CD14-positive monocyte (primary cell): ENCODE measurements at regions not wholly inside any gene's neighbourhood (a gene's known extent, or its start where the extent isn't known, plus 50 kb on each side); places are given as distances from the start of the nearest gene placed in this dataset.

Experiments used
- DNase-seq, 3 donors: peaks; one replicate each; pipeline ENCODE4 v3.0.0-alpha.2; 2011 to 2022
- H2AFZ ChIP-seq: 2 replicates; pipeline ENCODE4 v1.6.0; 2012; ENCODE audit warnings: mild to moderate bottlenecking, low read depth, low read length, inconsistent platforms; ENCODE audit not compliant: insufficient read depth, poor library complexity, severe bottlenecking
- H3K27ac ChIP-seq, 2 donors: 1 replicate in 1 of 2; 2 replicates in 1 of 2; pipeline ENCODE4 v1.5.1; 2012 to 2013; ENCODE audit warnings: low read length in 2 of 2, control low read depth in 1 of 2, inconsistent platforms in 1 of 2, low read depth in 1 of 2, mild to moderate bottlenecking in 1 of 2
- H3K27me3 ChIP-seq, 2 donors: one replicate each; pipeline versions ENCODE4 v1.6.0 to v1.6.1; 2011 to 2013; ENCODE audit warnings: low read length in 2 of 2; ENCODE audit not compliant: control insufficient read depth in 2 of 2, insufficient read depth in 2 of 2
- H3K36me3 ChIP-seq, 2 donors: replicated peaks in 1 of 2; 1 replicate in 1 of 2; 2 replicates in 1 of 2; pipeline versions ENCODE4 v1.5.1 to v1.6.1; 2012 to 2013; ENCODE audit warnings: low read length in 2 of 2, control low read depth in 1 of 2, inconsistent platforms in 1 of 2, mild to moderate bottlenecking in 1 of 2; ENCODE audit not compliant: insufficient read depth in 2 of 2, control insufficient read depth in 1 of 2
- H3K4me1 ChIP-seq, 2 donors: 1 replicate in 1 of 2; 2 replicates in 1 of 2; pipeline versions ENCODE4 v1.5.1 to v1.6.1; 2012 to 2013; ENCODE audit warnings: low read length in 2 of 2, control low read depth in 1 of 2, inconsistent platforms in 1 of 2, mild to moderate bottlenecking in 1 of 2, moderate library complexity in 1 of 2; ENCODE audit not compliant: insufficient read depth in 2 of 2, control insufficient read depth in 1 of 2
- H3K4me2 ChIP-seq: replicated peaks from 2 replicates; pipeline ENCODE3; 2012; ENCODE audit warnings: low read length, moderate library complexity, mild to moderate bottlenecking; ENCODE audit not compliant: poor library complexity, severe bottlenecking; ENCODE audit errors: extremely low read depth
- H3K4me3 ChIP-seq, 3 experiments: fragments of 200-600 bp in 1 of 3; sonication (generic) in 1 of 3; replicated peaks in 1 of 3; 1 replicate in 2 of 3; 2 replicates in 1 of 3; pipeline ENCODE4 v1.5.1; 2011 to 2013; ENCODE audit warnings: low read length in 3 of 3, mild to moderate bottlenecking in 3 of 3, control low read depth in 2 of 3, low read depth in 2 of 3, inconsistent platforms in 1 of 3, moderate library complexity in 1 of 3
- H3K79me2 ChIP-seq: 2 replicates; pipeline ENCODE4 v1.6.0; 2012; ENCODE audit warnings: mild to moderate bottlenecking, control low read depth, inconsistent platforms, low read length, moderate library complexity; ENCODE audit not compliant: insufficient read depth
- H3K9ac ChIP-seq: 2 replicates; pipeline ENCODE4 v1.6.0; 2017; ENCODE audit warnings: low read length, mild to moderate bottlenecking; ENCODE audit not compliant: insufficient read depth, poor library complexity, severe bottlenecking
- H3K9me3 ChIP-seq, 2 donors: replicated peaks in 1 of 2; 1 replicate in 1 of 2; 2 replicates in 1 of 2; pipeline versions ENCODE4 v1.5.1 to v1.6.1; 2012 to 2013; ENCODE audit warnings: low read length in 2 of 2, control low read depth in 1 of 2; ENCODE audit not compliant: control insufficient read depth in 1 of 2, insufficient read depth in 1 of 2
- H4K20me1 ChIP-seq: 2 replicates; pipeline ENCODE4 v1.6.0; 2012; ENCODE audit warnings: mild to moderate bottlenecking, low read length, control low read depth, moderate library complexity; ENCODE audit not compliant: insufficient read depth
- H3K27ac Mint-ChIP-seq, 7 donors: one replicate each; pipeline ENCODE4 v1.8.0; 2020; ENCODE audit warnings: mild to moderate bottlenecking in 7 of 7, mixed read lengths in 7 of 7, moderate library complexity in 6 of 7, inconsistent platforms in 2 of 7
- H3K27me3 Mint-ChIP-seq, 3 donors: one replicate each; pipeline ENCODE4 v1.8.0; 2021 to 2022; ENCODE audit warnings: low read depth in 3 of 3, mild to moderate bottlenecking in 3 of 3, mixed read lengths in 3 of 3, moderate library complexity in 3 of 3, inconsistent platforms in 1 of 3
- H3K36me3 Mint-ChIP-seq, 2 donors: one replicate each; pipeline ENCODE4 v1.8.0; 2020; ENCODE audit warnings: mixed read lengths in 2 of 2, inconsistent platforms in 1 of 2, mild to moderate bottlenecking in 1 of 2
- H3K4me1 Mint-ChIP-seq: one replicate; pipeline ENCODE4 v1.8.0; 2020; ENCODE audit warnings: mild to moderate bottlenecking, mixed read lengths
- H3K4me3 Mint-ChIP-seq, 2 donors: one replicate each; pipeline ENCODE4 v1.8.0; 2020; ENCODE audit warnings: mild to moderate bottlenecking in 2 of 2, mixed read lengths in 2 of 2, moderate library complexity in 1 of 2
- H3K9me3 Mint-ChIP-seq, 7 donors: one replicate each; pipeline ENCODE4 v1.8.0; 2020 to 2022; ENCODE audit warnings: mixed read lengths in 7 of 7, mild to moderate bottlenecking in 6 of 7, moderate library complexity in 6 of 7, inconsistent platforms in 2 of 7
- WGBS: methylation state at CpG from one replicate; pipeline ENCODE4 v1.1.5; 2013; ENCODE audit warnings: missing lambda C conversion rate; ENCODE audit not compliant: insufficient coverage; 5-methylcytosine and 5-hydroxymethylcytosine counted together
- intact Hi-C, 2 donors: fragments of 100-400 bp; cut with micrococcal nuclease; formaldehyde crosslinking; loops; one replicate each; pipeline versions ENCODE4 v1.15.0 to v1.15.1; 2023
- TF ChIP-seq, protein P1 (sequence below): fragments of 200-600 bp; IDR thresholded peaks from one replicate; pipeline ENCODE4 v1.8.0; 2022; ENCODE audit warnings: antibody characterized with exemption, mild to moderate bottlenecking

DNA sequence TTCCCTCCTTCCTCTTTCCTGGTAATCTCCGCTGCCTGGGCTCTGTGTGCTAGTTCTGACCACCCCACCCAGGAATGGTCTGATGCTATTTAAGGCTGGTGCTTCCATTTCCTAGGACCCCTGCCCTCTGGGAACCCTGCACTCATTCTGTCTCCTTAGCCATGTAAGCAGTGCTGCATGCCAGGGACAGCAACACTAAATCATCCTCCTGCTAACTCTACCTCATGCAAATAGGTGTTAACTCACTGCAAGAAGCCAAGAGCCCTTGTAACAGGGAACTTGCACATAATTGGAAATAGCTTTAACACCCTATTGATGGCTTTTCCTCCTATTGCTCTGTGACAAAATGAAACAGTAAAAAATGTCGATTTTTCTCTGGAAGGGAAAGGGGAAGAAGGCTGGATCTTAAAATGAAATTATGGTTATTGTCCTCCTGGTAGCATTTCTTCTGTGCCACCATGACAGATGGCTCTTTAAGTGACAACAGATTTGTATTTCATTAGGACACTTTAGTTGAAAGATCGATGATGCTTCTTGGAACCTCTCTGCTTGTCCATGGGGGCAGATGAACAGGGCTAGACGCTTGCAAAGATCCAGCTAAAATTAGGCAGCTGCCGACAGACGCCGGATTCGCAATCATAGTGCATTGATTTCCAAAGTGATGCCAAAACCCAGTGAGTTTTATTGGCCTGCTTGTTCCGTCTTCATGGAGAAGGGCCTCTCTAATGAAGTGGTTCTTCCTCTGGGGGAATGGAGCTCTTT, 551.7 kb downstream of the MATN1 start:
- Histone ChIP-seq H3K79me2 (no peaks in the 10 kb centered on the region), H3K4me3 (no peak overlapping the region), H3K36me3 (no peaks in the 10 kb centered on the region), H3K27ac (no peak overlapping the region), H4K20me1 (no peaks in the 10 kb centered on the region), H2AFZ (no peak overlapping the region), H3K9me3 (no peaks in the 10 kb centered on the region), H3K27me3 (peaks cover 4 to 10% of the 10 kb centered on the region in 2 donors), H3K4me1 (no peaks in the 10 kb centered on the region), H3K4me2 (no peak overlapping the region), H3K9ac (no peak overlapping the region)
- 88% methylated on average over 5 of the region's 9 CpGs for WGBS
- TF ChIP-seq, protein P1, sequence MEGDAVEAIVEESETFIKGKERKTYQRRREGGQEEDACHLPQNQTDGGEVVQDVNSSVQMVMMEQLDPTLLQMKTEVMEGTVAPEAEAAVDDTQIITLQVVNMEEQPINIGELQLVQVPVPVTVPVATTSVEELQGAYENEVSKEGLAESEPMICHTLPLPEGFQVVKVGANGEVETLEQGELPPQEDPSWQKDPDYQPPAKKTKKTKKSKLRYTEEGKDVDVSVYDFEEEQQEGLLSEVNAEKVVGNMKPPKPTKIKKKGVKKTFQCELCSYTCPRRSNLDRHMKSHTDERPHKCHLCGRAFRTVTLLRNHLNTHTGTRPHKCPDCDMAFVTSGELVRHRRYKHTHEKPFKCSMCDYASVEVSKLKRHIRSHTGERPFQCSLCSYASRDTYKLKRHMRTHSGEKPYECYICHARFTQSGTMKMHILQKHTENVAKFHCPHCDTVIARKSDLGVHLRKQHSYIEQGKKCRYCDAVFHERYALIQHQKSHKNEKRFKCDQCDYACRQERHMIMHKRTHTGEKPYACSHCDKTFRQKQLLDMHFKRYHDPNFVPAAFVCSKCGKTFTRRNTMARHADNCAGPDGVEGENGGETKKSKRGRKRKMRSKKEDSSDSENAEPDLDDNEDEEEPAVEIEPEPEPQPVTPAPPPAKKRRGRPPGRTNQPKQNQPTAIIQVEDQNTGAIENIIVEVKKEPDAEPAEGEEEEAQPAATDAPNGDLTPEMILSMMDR: no peak
- Mint-ChIP-seq H3K27me3 (peaks cover 4 to 27% (median 13%) of the 10 kb centered on the region in 3 donors), H3K9me3 (no peaks in the 10 kb centered on the region), H3K36me3 (no peaks in the 10 kb centered on the region), H3K4me3 (no peak overlapping the region), H3K27ac (no peak overlapping the region), H3K4me1 (no peaks in the 10 kb centered on the region)
- intact Hi-C loops: no loop called here
- DNase-seq: no peak

DNA sequence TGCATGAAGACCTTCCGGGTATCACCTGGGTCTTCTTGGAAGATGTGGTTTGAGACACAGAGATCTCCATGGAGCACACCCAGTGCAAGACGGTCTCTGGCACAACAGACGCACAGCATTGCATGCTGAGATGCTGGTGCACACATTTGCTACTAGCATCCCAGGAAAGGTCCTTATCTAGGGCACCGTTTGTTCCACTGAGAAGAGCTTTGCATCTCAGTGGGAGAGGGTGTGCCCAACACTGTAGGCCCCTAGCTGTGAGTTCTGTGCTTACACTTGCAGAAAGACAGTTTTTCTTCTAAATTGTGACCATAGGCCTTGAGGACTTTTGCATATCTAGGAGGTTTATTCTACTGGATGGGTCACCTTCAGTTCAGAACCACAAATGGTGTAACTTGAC, 554.1 kb downstream of the MATN1 start:
- intact Hi-C loops: no loop called here
- Mint-ChIP-seq H3K27me3 (peaks cover 9 to 23% (median 13%) of the 10 kb centered on the region in 3 donors), H3K27ac (no peak overlapping the region)

More for the DNA sequence above, 554.1 kb downstream of the MATN1 start:
- Histone ChIP-seq H3K27me3 (peaks cover 0 to 6% of the 10 kb centered on the region in 2 donors), H3K79me2 (no peaks in the 10 kb centered on the region), H4K20me1 (no peaks in the 10 kb centered on the region), H3K36me3 (no peaks in the 10 kb centered on the region), H3K4me2 (no peak overlapping the region), H3K4me3 (no peak overlapping the region), H2AFZ (no peak overlapping the region), H3K9ac (no peak overlapping the region), H3K9me3 (no peaks in the 10 kb centered on the region), H3K4me1 (no peaks in the 10 kb centered on the region), H3K27ac (no peak overlapping the region)
- DNase-seq: no peak
- no peaks in the 10 kb centered on the region for H3K36me3 Mint-ChIP-seq
- TF ChIP-seq, protein P1: no peak
- no peak overlapping the region for H3K4me3 Mint-ChIP-seq
- WGBS: 96% methylated on average over 3 of the region's 4 CpGs
- no peaks in the 10 kb centered on the region for H3K4me1 Mint-ChIP-seq
- peaks cover 0 to 2% (median 0%) of the 10 kb centered on the region in 7 donors for H3K9me3 Mint-ChIP-seq
